ENCODE measurements at regions not wholly inside any gene's neighbourhood (a gene's known extent, or its start where the extent isn't known, plus 50 kb on each side); places are given as distances from the start of the nearest gene placed in this dataset.

GRCh38 chr4:22129454-22130029 is 181.0 kb upstream of the KCNIP4 start:
- peaks cover 2 to 6% of the 10 kb centered on the region in 2 donors for H3K9me3 Mint-ChIP-seq
- no peak overlapping the region for H3K4me3 Mint-ChIP-seq
- no peaks in the 10 kb centered on the region for H3K36me3 Mint-ChIP-seq
- ATAC-seq (replicated peaks) (no peak), DNase-seq (no peak)
- H3K27me3 Mint-ChIP-seq, result no peaks in the 10 kb centered on the region
- no peaks in the 10 kb centered on the region for H3K4me1 Mint-ChIP-seq
- H3K27ac Mint-ChIP-seq, result no peak overlapping the region

DNA sequence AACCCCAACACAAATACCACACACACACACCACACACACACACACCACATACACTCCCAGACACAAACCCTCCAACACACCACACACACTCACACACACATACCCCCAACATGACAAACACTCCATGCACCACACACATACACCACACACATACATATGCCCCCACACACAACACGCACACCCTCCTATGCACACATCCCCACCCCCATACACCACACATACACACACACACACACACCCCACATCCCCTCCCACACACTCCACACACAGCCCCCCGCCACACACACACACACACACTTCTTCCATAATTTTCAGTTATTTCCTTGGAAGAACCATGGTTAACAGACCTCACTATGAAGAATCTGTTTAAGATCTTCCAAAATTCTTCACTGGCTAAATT is 173.5 kb upstream of the KCNIP4 start:
- Mint-ChIP-seq H3K27me3 (no peaks in the 10 kb centered on the region), H3K4me3 (no peak overlapping the region), H3K9me3 (peaks cover 10 to 15% of the 10 kb centered on the region in 2 donors), H3K36me3 (no peaks in the 10 kb centered on the region), H3K4me1 (no peaks in the 10 kb centered on the region), H3K27ac (no peak overlapping the region)
- ATAC-seq (replicated peaks), result no peak
- DNase-seq, result no peak

DNA sequence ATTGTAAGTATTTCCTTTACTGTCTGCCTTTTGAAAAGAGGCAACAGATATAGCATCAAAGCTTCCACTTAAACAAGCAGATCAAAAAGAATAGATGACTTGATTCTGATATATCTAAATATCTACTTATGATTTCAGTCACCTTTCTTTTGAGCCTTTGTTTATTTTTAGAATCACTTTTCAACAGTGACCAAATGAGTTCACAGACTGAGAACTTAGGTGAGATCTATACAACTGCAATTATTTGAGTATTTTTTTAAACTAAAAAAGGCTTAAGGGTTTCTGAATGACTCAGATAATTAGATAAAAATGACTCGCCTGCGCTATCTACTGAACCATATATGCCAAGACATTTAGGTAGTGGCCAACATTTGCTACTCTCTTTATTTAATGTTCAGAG is 166.7 kb upstream of the KCNIP4 start:
- Mint-ChIP-seq H3K9me3 (peaks cover 2 to 4% of the 10 kb centered on the region in 2 donors), H3K4me1 (no peaks in the 10 kb centered on the region), H3K27me3 (no peaks in the 10 kb centered on the region), H3K4me3 (no peak overlapping the region), H3K36me3 (no peaks in the 10 kb centered on the region), H3K27ac (no peak overlapping the region)
- no peak for DNase-seq
- no peak for ATAC-seq (replicated peaks)

- DNase-seq, result no peak
- no peaks in the 10 kb centered on the region for H3K36me3 Mint-ChIP-seq
- no peak for ATAC-seq (replicated peaks)
- H3K4me3 Mint-ChIP-seq, result no peak overlapping the region
- no peaks in the 10 kb centered on the region for H3K4me1 Mint-ChIP-seq
- no peaks in the 10 kb centered on the region for H3K27me3 Mint-ChIP-seq
- no peak overlapping the region for H3K27ac Mint-ChIP-seq
- peaks cover 0 to 2% of the 10 kb centered on the region in 2 donors for H3K9me3 Mint-ChIP-seq
These were observed 155.2 kb upstream of the KCNIP4 start for GRCh38 chr4:22103768-22104167.

DNA sequence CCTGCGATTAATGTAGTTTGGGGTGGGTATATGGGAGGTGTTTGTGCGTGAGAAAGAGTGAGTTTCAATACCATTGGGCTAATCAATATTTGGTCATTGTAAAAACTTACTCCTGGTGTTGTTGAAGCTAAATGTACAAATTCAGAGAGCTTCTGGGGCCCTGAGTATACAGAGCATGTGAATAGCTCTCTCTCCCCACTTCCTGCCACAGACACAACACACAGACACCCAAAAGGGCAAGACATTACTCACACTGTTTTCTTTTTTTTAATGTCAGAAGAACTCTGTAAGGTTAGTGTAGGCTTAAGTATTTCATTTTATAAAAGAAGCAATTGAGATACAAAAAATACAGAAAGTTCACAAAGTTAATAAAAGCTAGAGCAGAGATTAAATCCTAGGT is 151.3 kb upstream of the KCNIP4 start:
- no peaks in the 10 kb centered on the region for H3K9me3 Mint-ChIP-seq
- no peak for ATAC-seq (replicated peaks)

DNA sequence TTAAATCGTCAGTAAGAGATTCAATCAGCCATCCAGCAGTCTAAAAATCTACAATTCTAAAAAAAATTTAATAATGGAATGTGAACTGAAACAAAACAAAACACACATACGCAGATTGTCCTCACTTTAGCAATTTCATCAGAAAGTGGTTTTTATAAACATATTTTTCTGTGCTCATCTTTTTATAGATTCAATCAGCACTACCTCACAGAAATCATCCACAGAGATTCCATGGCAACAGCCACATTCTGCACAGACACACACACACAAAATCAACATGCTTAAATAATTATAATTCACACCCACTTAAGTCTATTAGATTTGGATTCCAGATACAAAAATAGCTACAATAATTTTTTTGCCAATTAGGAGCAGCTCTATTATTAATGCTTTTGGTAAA is 149.0 kb upstream of the KCNIP4 start:
- H3K4me1 Mint-ChIP-seq, result no peaks in the 10 kb centered on the region
- no peak overlapping the region for H3K4me3 Mint-ChIP-seq
- no peaks in the 10 kb centered on the region for H3K36me3 Mint-ChIP-seq
- H3K27me3 Mint-ChIP-seq, result no peaks in the 10 kb centered on the region
- no peak for ATAC-seq (replicated peaks)
- no peak for DNase-seq
- no peak overlapping the region for H3K27ac Mint-ChIP-seq
- peaks cover 1 to 5% of the 10 kb centered on the region in 2 donors for H3K9me3 Mint-ChIP-seq

More for the DNA sequence above, 151.3 kb upstream of the KCNIP4 start:
- Mint-ChIP-seq H3K27ac (no peak overlapping the region), H3K36me3 (no peaks in the 10 kb centered on the region), H3K4me3 (no peak overlapping the region), H3K27me3 (no peaks in the 10 kb centered on the region), H3K4me1 (no peaks in the 10 kb centered on the region)
- no peak for DNase-seq

DNA sequence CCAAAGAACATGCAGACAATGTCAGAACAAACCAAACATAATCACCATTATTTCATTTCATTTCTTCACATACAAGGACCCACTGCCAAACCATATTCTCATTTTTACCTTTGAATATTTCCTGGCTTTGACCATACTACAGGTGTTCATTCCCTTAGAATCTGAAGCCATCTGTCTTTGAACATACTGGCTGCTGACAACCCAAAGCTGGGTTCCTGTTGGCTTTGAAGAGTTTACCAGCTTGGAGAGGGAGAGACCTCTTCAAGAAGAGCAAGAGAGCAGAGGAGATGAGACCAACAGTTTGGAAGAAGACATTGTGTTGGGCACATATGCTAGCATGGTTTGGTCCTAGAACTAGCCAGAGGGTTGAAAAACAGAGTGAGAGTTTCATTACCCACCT is 145.6 kb upstream of the KCNIP4 start:
- DNase-seq (no peak), ATAC-seq (replicated peaks) (no peak)
- no peaks in the 10 kb centered on the region for H3K27me3 Mint-ChIP-seq
- H3K27ac Mint-ChIP-seq, result no peak overlapping the region
- H3K4me3 Mint-ChIP-seq, result no peak overlapping the region
- H3K4me1 Mint-ChIP-seq, result no peaks in the 10 kb centered on the region
- peaks cover 1 to 5% of the 10 kb centered on the region in 2 donors for H3K9me3 Mint-ChIP-seq
- no peaks in the 10 kb centered on the region for H3K36me3 Mint-ChIP-seq

GRCh38 chr4:22093126-22093525 is 144.6 kb upstream of the KCNIP4 start:
- no peaks in the 10 kb centered on the region for H3K36me3 Mint-ChIP-seq
- H3K27me3 Mint-ChIP-seq, result no peaks in the 10 kb centered on the region
- ATAC-seq (replicated peaks), result no peak
- peaks cover 1 to 5% of the 10 kb centered on the region in 2 donors for H3K9me3 Mint-ChIP-seq
- H3K27ac Mint-ChIP-seq, result no peak overlapping the region
- no peak for DNase-seq
- H3K4me3 Mint-ChIP-seq, result no peak overlapping the region
- H3K4me1 Mint-ChIP-seq, result no peaks in the 10 kb centered on the region

GRCh38 chr4:22091906-22092305 is 143.3 kb upstream of the KCNIP4 start:
- H3K9me3 Mint-ChIP-seq, result peaks cover 1 to 5% of the 10 kb centered on the region in 2 donors
- no peaks in the 10 kb centered on the region for H3K27me3 Mint-ChIP-seq
- no peak overlapping the region for H3K27ac Mint-ChIP-seq
- H3K4me3 Mint-ChIP-seq, result no peak overlapping the region
- ATAC-seq (replicated peaks) (no peak), DNase-seq (no peak)
- no peaks in the 10 kb centered on the region for H3K4me1 Mint-ChIP-seq
- no peaks in the 10 kb centered on the region for H3K36me3 Mint-ChIP-seq

- Mint-ChIP-seq H3K4me3 (no peak overlapping the region), H3K27me3 (no peaks in the 10 kb centered on the region)
- no peak for ATAC-seq (replicated peaks)
These were observed 142.8 kb upstream of the KCNIP4 start for GRCh38 chr4:22091352-22091717.

DNA sequence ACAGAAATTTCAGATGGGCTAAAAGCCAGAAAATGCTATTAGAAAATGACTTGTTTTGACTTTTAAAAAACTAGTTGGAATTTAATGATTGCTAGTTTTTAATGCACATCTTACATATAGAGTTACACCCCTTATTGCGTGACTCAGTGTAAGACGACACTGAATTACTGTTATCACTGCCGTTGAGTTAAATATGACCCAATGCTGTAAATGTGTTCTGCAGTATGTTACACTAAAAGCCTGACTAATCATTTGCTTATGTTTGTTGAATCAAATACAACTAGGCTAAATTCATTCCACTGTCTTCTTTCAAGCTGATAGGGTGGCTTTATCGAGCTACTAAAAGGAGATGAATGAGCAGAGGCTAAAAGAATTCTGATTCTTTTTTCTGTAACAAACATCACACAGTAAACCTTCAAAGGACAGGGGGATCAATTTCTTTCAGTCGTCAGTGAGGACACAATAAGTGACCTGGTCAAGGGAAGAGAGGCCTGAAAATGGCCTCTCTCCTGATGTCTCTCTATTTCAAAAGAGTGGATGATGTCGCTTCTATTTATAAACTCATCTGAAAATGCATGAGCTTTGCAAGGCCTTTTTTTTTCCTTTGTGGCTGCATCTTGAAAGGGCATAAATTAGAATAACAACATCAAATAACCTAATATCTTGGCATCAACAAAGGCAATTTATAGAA is 142.2 kb upstream of the KCNIP4 start:
- Mint-ChIP-seq H3K27ac (no peak overlapping the region), H3K27me3 (no peaks in the 10 kb centered on the region), H3K9me3 (peaks cover 6 to 10% of the 10 kb centered on the region in 2 donors), H3K36me3 (no peaks in the 10 kb centered on the region), H3K4me3 (no peak overlapping the region), H3K4me1 (no peaks in the 10 kb centered on the region)
- no peak for ATAC-seq (replicated peaks)
- no peak for DNase-seq

More at GRCh38 chr4:22091352-22091717, 142.8 kb upstream of the KCNIP4 start:
- no peaks in the 10 kb centered on the region for H3K4me1 Mint-ChIP-seq
- peaks cover 2 to 5% of the 10 kb centered on the region in 2 donors for H3K9me3 Mint-ChIP-seq
- DNase-seq, result no peak
- no peaks in the 10 kb centered on the region for H3K36me3 Mint-ChIP-seq
- H3K27ac Mint-ChIP-seq, result no peak overlapping the region

- Mint-ChIP-seq H3K4me3 (no peak overlapping the region), H3K27ac (no peak overlapping the region), H3K36me3 (no peaks in the 10 kb centered on the region), H3K4me1 (no peaks in the 10 kb centered on the region), H3K9me3 (peaks cover 16 to 17% of the 10 kb centered on the region in 2 donors), H3K27me3 (no peaks in the 10 kb centered on the region)
- no peak for ATAC-seq (replicated peaks)
- no peak for DNase-seq
These were observed 129.0 kb upstream of the KCNIP4 start for GRCh38 chr4:22077571-22077970.

- no peak for DNase-seq
- peaks cover 13 to 14% of the 10 kb centered on the region in 2 donors for H3K9me3 Mint-ChIP-seq
- no peaks in the 10 kb centered on the region for H3K36me3 Mint-ChIP-seq
- no peak overlapping the region for H3K4me3 Mint-ChIP-seq
- no peak overlapping the region for H3K27ac Mint-ChIP-seq
- no peak for ATAC-seq (replicated peaks)
- no peaks in the 10 kb centered on the region for H3K4me1 Mint-ChIP-seq
- H3K27me3 Mint-ChIP-seq, result no peaks in the 10 kb centered on the region
These were observed 124.2 kb upstream of the KCNIP4 start for GRCh38 chr4:22072726-22073125.

DNA sequence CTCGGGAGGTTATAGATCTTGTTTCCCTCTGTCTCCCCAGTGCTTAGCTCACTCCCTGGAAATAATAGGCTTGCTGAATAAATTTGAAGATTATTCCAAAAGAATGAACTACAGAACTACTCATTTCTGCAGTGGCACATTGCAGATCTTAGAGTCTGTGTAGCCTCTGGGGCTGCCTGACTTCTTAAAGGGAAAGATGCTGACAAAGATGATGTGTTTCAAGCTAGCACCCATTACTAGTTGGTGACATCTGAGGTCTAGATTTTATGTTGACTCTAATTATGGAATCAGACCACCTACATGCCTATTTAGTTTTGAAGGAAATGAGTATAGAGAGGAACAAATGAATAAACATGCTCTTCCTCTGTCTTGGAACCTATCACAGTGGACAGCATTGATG is 123.7 kb upstream of the KCNIP4 start:
- ATAC-seq (replicated peaks) (no peak), DNase-seq (no peak)
- H3K4me1 Mint-ChIP-seq, result no peaks in the 10 kb centered on the region
- no peak overlapping the region for H3K4me3 Mint-ChIP-seq
- H3K27me3 Mint-ChIP-seq, result no peaks in the 10 kb centered on the region
- H3K27ac Mint-ChIP-seq, result no peak overlapping the region
- H3K36me3 Mint-ChIP-seq, result no peaks in the 10 kb centered on the region
- peaks cover 9 to 14% of the 10 kb centered on the region in 2 donors for H3K9me3 Mint-ChIP-seq

DNA sequence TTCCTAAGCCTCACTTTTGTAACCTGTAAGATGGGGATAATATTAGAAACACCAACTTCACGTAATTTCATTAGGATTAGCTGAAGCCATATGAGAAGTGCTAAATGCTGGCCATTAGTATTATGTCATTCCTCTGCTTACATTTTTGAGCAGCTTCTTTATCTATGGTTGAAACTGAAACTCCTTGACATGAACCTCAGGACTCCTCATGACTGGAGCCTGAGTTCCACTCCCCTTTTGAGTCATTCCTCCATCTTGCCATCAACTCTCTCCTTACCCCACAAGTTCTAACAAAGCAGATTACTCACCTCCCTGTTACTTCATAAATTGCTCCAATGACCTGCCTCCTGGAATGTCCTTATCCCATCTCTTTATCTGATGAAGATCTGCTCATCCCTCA is 123.2 kb upstream of the KCNIP4 start:
- DNase-seq (no peak), ATAC-seq (replicated peaks) (peak in 1 of 2 donors; percentile 58)
- H3K27ac Mint-ChIP-seq, result no peak overlapping the region
- H3K27me3 Mint-ChIP-seq, result no peaks in the 10 kb centered on the region
- no peak overlapping the region for H3K4me3 Mint-ChIP-seq
- no peaks in the 10 kb centered on the region for H3K4me1 Mint-ChIP-seq
- peaks cover 8 to 14% of the 10 kb centered on the region in 2 donors for H3K9me3 Mint-ChIP-seq
- no peaks in the 10 kb centered on the region for H3K36me3 Mint-ChIP-seq
